Activated naive CD4-positive, alpha-beta T cell treated with anti-CD3 and anti-CD28 coated beads, Interleukin-2, amount 10 ng/mL, durations not matched to agents 7 days and 5 days (primary cell): ENCODE measurements at regions not wholly inside any gene's neighbourhood (a gene's known extent, or its start where the extent isn't known, plus 50 kb on each side); places are given as distances from the start of the nearest gene placed in this dataset.
"Not testable (repeated sequence)": the region's sequence is repeated elsewhere in the genome, so short reads cannot be mapped to it uniquely, and the experiment has no call there.

Source experiments
- CTCF ChIA-PET: fragments of 350-600 bp; sonication (Branson Sonifier 250); formaldehyde crosslinking; loops from one replicate; lab custom pipeline; 2021; ENCODE audit warnings: antibody characterized with exemption; lab: Charles Lee
- DNase-seq: peaks from one replicate; pipeline ENCODE4 v3.0.0-alpha.2; 2020
- H3K27ac Mint-ChIP-seq: one replicate; pipeline ENCODE4 v1.8.0; 2021; ENCODE audit warnings: mild to moderate bottlenecking, moderate library complexity, mixed read lengths
- H3K27me3 Mint-ChIP-seq: one replicate; pipeline ENCODE4 v1.8.0; 2021; ENCODE audit warnings: mild to moderate bottlenecking, mixed read lengths
- H3K36me3 Mint-ChIP-seq: one replicate; pipeline ENCODE4 v1.8.0; 2021; ENCODE audit warnings: mixed read lengths
- H3K4me1 Mint-ChIP-seq: one replicate; pipeline ENCODE4 v1.8.0; 2021; ENCODE audit warnings: mixed read lengths
- H3K4me3 Mint-ChIP-seq: one replicate; pipeline ENCODE4 v1.8.0; 2021; ENCODE audit warnings: mild to moderate bottlenecking, moderate library complexity, mixed read lengths
- H3K9me3 Mint-ChIP-seq: one replicate; pipeline ENCODE4 v1.8.0; 2021; ENCODE audit warnings: mixed read lengths

DNA sequence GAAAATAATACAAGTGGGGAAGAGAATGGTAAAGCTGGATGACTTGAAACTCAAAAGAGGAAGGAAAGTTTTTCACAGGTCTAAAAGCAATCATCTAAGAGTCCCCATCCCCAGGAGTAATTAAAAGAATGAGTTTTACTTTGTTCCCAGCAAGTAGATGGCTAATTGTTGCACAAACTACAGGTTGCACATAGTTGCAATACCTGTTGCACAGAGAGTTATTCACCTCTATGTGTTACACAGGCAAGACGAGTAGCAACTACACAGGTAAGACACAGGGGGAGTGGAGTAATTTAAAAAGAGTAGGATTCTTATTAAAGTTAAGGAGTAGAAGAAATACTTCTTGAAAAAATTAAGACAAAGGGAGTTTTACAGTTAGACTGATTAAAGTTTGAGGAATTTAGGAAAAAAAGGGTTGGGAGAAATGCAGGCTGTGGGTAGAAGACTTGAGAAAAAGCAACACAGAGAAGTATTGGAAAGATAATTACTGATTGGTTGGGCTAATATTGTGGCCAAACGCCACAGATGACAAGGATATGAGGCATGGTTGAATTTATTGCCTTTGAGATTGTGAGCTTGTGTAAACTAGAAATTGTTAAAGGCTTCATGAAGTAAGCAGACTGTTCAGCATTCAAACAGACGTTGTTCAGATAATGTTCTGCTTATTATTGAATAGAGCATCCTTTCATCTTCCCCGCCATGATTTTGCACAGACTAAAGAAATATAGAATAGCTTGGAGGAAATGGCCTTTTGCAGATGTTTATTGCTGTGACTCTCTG lies 699.3 kb downstream of the NR4A2 start:
- no peak for DNase-seq
- Mint-ChIP-seq H3K36me3 (no peaks in the 10 kb centered on the region), H3K27ac (no peak overlapping the region), H3K4me1 (no peaks in the 10 kb centered on the region), H3K27me3 (no peaks in the 10 kb centered on the region), H3K4me3 (no peak overlapping the region), H3K9me3 (no peaks in the 10 kb centered on the region)
- CTCF ChIA-PET = no interaction called here

- CTCF ChIA-PET = no interaction called here
- no peaks in the 10 kb centered on the region for H3K36me3 Mint-ChIP-seq
- no peak for DNase-seq
These were observed 701.8 kb downstream of the NR4A2 start for GRCh38 chr2:155630760-155631159.

GRCh38 chr2:155622443-155622842 lies 710.1 kb downstream of the NR4A2 start:
- H3K9me3 Mint-ChIP-seq = no peaks in the 10 kb centered on the region
- DNase-seq = no peak
- no peaks in the 10 kb centered on the region for H3K27me3 Mint-ChIP-seq
- no peaks in the 10 kb centered on the region for H3K4me1 Mint-ChIP-seq
- H3K36me3 Mint-ChIP-seq = no peaks in the 10 kb centered on the region
- H3K4me3 Mint-ChIP-seq = no peak overlapping the region
- no peak overlapping the region for H3K27ac Mint-ChIP-seq
- CTCF ChIA-PET = no interaction called here

More at GRCh38 chr2:155630760-155631159, 701.8 kb downstream of the NR4A2 start:
- Mint-ChIP-seq H3K9me3 (no peaks in the 10 kb centered on the region), H3K27ac (no peak overlapping the region), H3K4me1 (no peaks in the 10 kb centered on the region), H3K4me3 (no peak overlapping the region), H3K27me3 (no peaks in the 10 kb centered on the region)

GRCh38 chr2:155600914-155601760 lies 731.4 kb downstream of the NR4A2 start:
- Mint-ChIP-seq H3K9me3 (peaks cover 5% of the 10 kb centered on the region), H3K4me3 (no peak overlapping the region), H3K4me1 (no peaks in the 10 kb centered on the region), H3K27me3 (no peaks in the 10 kb centered on the region), H3K27ac (no peak overlapping the region), H3K36me3 (no peaks in the 10 kb centered on the region)
- no peak for DNase-seq
- CTCF ChIA-PET = no interaction called here

DNA sequence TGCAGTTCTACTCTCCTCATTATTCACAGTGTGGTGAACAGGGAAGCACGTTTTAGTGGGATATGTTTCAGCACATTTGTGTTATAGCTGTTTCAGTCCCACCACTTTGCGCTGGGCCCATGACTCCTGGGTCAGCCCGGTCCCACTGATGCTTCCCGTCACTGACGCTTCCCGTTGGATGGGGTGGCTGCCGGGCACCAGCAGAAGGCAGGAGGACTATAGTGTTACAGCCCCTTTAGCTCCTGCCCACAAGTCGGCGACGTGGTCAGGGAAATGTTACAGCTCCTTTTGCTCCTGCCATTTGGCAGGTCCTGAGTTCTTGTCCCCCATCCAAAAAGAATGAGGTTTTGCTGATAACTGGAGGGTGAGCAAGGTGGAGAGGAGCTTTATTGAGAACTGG lies 732.2 kb downstream of the NR4A2 start:
- no peak overlapping the region for H3K27ac Mint-ChIP-seq
- no peaks in the 10 kb centered on the region for H3K36me3 Mint-ChIP-seq
- no peak for DNase-seq
- H3K4me1 Mint-ChIP-seq = no peaks in the 10 kb centered on the region
- no peak overlapping the region for H3K4me3 Mint-ChIP-seq
- peaks cover 5% of the 10 kb centered on the region for H3K9me3 Mint-ChIP-seq
- CTCF ChIA-PET = no interaction called here
- H3K27me3 Mint-ChIP-seq = no peaks in the 10 kb centered on the region

DNA sequence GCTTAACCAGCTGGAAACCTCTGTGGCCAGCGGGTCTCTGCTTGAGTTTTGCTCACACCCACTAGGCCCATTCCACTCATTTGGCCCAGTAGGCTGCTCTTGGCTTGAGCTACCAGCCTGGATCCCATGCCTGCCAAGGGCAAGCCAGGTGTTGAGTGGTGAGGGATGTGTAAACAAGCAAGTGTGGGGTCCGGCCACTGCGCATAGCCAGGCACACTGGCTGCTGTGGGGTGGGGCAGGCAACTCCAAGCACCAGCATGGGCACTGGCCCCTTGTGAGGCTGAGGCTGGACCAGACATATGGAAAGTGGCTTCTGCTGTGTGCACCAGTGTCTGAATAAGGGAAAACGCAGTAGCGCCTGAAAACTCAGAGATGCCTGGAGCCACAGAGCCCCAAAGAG lies 732.7 kb downstream of the NR4A2 start:
- H3K4me1 Mint-ChIP-seq = no peaks in the 10 kb centered on the region
- H3K36me3 Mint-ChIP-seq = no peaks in the 10 kb centered on the region
- no peaks in the 10 kb centered on the region for H3K27me3 Mint-ChIP-seq
- no peak overlapping the region for H3K27ac Mint-ChIP-seq
- H3K9me3 Mint-ChIP-seq = peaks cover 5% of the 10 kb centered on the region
- CTCF ChIA-PET = no interaction called here
- no peak for DNase-seq
- H3K4me3 Mint-ChIP-seq = no peak overlapping the region

GRCh38 chr2:155583674-155584195 lies 748.8 kb downstream of the NR4A2 start:
- no peaks in the 10 kb centered on the region for H3K4me1 Mint-ChIP-seq
- H3K27me3 Mint-ChIP-seq = no peaks in the 10 kb centered on the region
- CTCF ChIA-PET = no interaction called here
- no peaks in the 10 kb centered on the region for H3K36me3 Mint-ChIP-seq
- no peak overlapping the region for H3K27ac Mint-ChIP-seq
- DNase-seq = no peak
- H3K9me3 Mint-ChIP-seq = no peaks in the 10 kb centered on the region
- H3K4me3 Mint-ChIP-seq = no peak overlapping the region

GRCh38 chr2:155574941-155575340 lies 757.6 kb downstream of the NR4A2 start:
- CTCF ChIA-PET = no interaction called here
- DNase-seq = no peak
- H3K36me3 Mint-ChIP-seq = no peaks in the 10 kb centered on the region
- H3K27me3 Mint-ChIP-seq = no peaks in the 10 kb centered on the region
- peaks cover 8% of the 10 kb centered on the region for H3K9me3 Mint-ChIP-seq
- no peaks in the 10 kb centered on the region for H3K4me1 Mint-ChIP-seq
- H3K4me3 Mint-ChIP-seq = no peak overlapping the region
- no peak overlapping the region for H3K27ac Mint-ChIP-seq

- Mint-ChIP-seq H3K27me3 (no peaks in the 10 kb centered on the region), H3K27ac (no peak overlapping the region), H3K4me1 (no peaks in the 10 kb centered on the region), H3K36me3 (no peaks in the 10 kb centered on the region), H3K9me3 (peaks cover 5% of the 10 kb centered on the region), H3K4me3 (no peak overlapping the region)
- no peak for DNase-seq
- CTCF ChIA-PET = no interaction called here
These were observed 785.0 kb downstream of the NR4A2 start for GRCh38 chr2:155547571-155547970.

GRCh38 chr2:155546721-155547555 lies 785.6 kb downstream of the NR4A2 start:
- CTCF ChIA-PET = no interaction called here
- H3K9me3 Mint-ChIP-seq = peaks cover 5% of the 10 kb centered on the region
- DNase-seq = no peak
- no peak overlapping the region for H3K4me3 Mint-ChIP-seq
- no peak overlapping the region for H3K27ac Mint-ChIP-seq
- no peaks in the 10 kb centered on the region for H3K36me3 Mint-ChIP-seq
- H3K27me3 Mint-ChIP-seq = no peaks in the 10 kb centered on the region
- H3K4me1 Mint-ChIP-seq = no peaks in the 10 kb centered on the region

- DNase-seq, H3K36me3 Mint-ChIP-seq, H3K9me3 Mint-ChIP-seq, H3K4me1 Mint-ChIP-seq, H3K4me3 Mint-ChIP-seq, H3K27me3 Mint-ChIP-seq, H3K27ac Mint-ChIP-seq, CTCF ChIA-PET: not testable (repeated sequence)
These were observed 793.5 kb downstream of the NR4A2 start for GRCh38 chr2:155539028-155539427.

GRCh38 chr2:155528034-155528433 lies 804.5 kb downstream of the NR4A2 start:
- no peaks in the 10 kb centered on the region for H3K9me3 Mint-ChIP-seq
- no peak overlapping the region for H3K4me3 Mint-ChIP-seq
- H3K4me1 Mint-ChIP-seq = no peaks in the 10 kb centered on the region
- DNase-seq = no peak
- H3K27ac Mint-ChIP-seq = no peak overlapping the region
- CTCF ChIA-PET = no interaction called here
- H3K27me3 Mint-ChIP-seq = no peaks in the 10 kb centered on the region
- no peaks in the 10 kb centered on the region for H3K36me3 Mint-ChIP-seq

GRCh38 chr2:155525199-155525598 lies 807.3 kb downstream of the NR4A2 start:
- no peak overlapping the region for H3K4me3 Mint-ChIP-seq
- no peak overlapping the region for H3K27ac Mint-ChIP-seq
- H3K9me3 Mint-ChIP-seq = peaks cover 2% of the 10 kb centered on the region
- H3K4me1 Mint-ChIP-seq = no peaks in the 10 kb centered on the region
- DNase-seq = no peak
- CTCF ChIA-PET = no interaction called here
- H3K27me3 Mint-ChIP-seq = no peaks in the 10 kb centered on the region
- no peaks in the 10 kb centered on the region for H3K36me3 Mint-ChIP-seq

DNA sequence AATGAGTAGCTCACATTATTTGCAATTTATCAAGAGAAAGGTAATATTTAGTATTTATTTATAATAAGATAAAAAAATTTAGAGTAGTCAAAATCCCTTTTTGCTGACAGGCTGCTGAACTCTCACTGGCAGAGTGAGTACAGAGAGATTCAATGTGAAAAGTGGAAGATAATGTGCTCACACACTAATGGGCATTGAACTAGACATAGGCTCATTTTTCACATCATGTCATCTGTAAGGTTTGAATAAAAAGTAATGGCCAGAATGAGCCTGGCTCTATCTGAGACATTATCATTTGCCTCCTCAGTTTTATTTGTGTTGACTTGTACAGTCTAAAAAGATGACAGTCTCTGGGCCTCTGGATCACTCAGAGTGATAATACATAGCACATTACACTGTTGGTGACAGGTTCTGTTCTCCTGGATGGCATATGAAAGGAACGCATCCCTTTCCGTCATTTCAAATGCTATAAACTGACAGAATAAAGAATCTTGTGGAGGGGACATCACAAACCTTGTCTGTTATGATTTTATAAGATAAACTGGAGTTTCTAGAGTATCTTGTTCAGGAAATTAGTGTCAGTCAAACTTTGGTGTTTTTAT lies 812.9 kb downstream of the NR4A2 start:
- H3K9me3 Mint-ChIP-seq = peaks cover 2% of the 10 kb centered on the region
- H3K27me3 Mint-ChIP-seq = no peaks in the 10 kb centered on the region
- H3K27ac Mint-ChIP-seq = no peak overlapping the region
- CTCF ChIA-PET = no interaction called here
- no peak for DNase-seq
- no peaks in the 10 kb centered on the region for H3K36me3 Mint-ChIP-seq
- no peaks in the 10 kb centered on the region for H3K4me1 Mint-ChIP-seq
- no peak overlapping the region for H3K4me3 Mint-ChIP-seq
